Ovary (tissue), 7 donors: ENCODE measurements at regions not wholly inside any gene's neighbourhood (a gene's known extent, or its start where the extent isn't known, plus 50 kb on each side); places are given as distances from the start of the nearest gene placed in this dataset.

ENCODE experiments used
- DNase-seq, 5 donors: peaks; one replicate each; pipeline ENCODE4 v3.0.0-alpha.2; 2019 to 2020
- H3K27ac ChIP-seq, 2 donors: fragments of 200-600 bp; one replicate each; pipeline versions ENCODE4 v1.5.1 to v1.8.0; 2019 to 2022
- H3K27me3 ChIP-seq: fragments of 200-600 bp; one replicate; pipeline ENCODE4 v1.8.0; 2022
- H3K36me3 ChIP-seq: fragments of 200-600 bp; sonication (generic); one replicate; pipeline ENCODE4 v1.5.1; 2019
- H3K4me1 ChIP-seq: one replicate; pipeline ENCODE4 v1.8.1; 2013; ENCODE audit warnings: mild to moderate bottlenecking, moderate library complexity; ENCODE audit not compliant: insufficient read depth
- H3K4me3 ChIP-seq: fragments of 200-600 bp; sonication (generic); one replicate; pipeline ENCODE4 v1.5.1; 2017
- H3K9me3 ChIP-seq, 2 donors: fragments of 200-600 bp in 1 of 2; sonication (generic) in 1 of 2; one replicate each; pipeline versions ENCODE4 v1.5.1 to v1.8.1; 2013 to 2019; ENCODE audit warnings: mild to moderate bottlenecking in 1 of 2, moderate library complexity in 1 of 2
- CTCF ChIP-seq, 3 donors: fragments of 450-650 bp in 2 of 3; fragments of 200-600 bp in 1 of 3; IDR thresholded peaks; one replicate each; pipeline versions ENCODE4 v1.5.1 to v1.8.0; 2016 to 2022; ENCODE audit warnings: antibody characterized with exemption in 3 of 3, mild to moderate bottlenecking in 1 of 3
- EP300 ChIP-seq: sonication (generic); formaldehyde crosslinking; IDR thresholded peaks from one replicate; pipeline ENCODE4 v1.6.1; 2017; ENCODE audit warnings: antibody characterized with exemption
- POLR2A ChIP-seq: fragments of 450-650 bp; IDR thresholded peaks from one replicate; pipeline ENCODE4 v1.6.1; 2017; ENCODE audit warnings: antibody characterized with exemption, mild to moderate bottlenecking, moderate library complexity
- WGBS, 3 donors: extraction: QIAGEN DNeasy Blood & Tissue Kit in 1 of 3; methylation state at CpG; one replicate each; pipeline versions ENCODE4 v1.1.5 to v1.1.7; 2013 to 2017; 5-methylcytosine and 5-hydroxymethylcytosine counted together
- intact Hi-C, 4 donors: fragments of 100-400 bp; cut with DNase I; formaldehyde crosslinking; loops; one replicate each; pipeline versions ENCODE4 v1.11.0 to v1.15.1; 2022 to 2023
- donor health status: DM: no; HTN: no; CAD: no; lungs with moderate emphysema.
- donor health status: DM: no; HTN: no; CAD: no.
- donor health status: Bipolar disorder and iron deficiency.
- donor health status: DM: no; HTN: no; CAD: no.
- donor health status: DM: yes; HTN: yes; CAD: no.

- intact Hi-C loops, result no loop called here
- Histone ChIP-seq H3K27me3 (no peaks in the 10 kb centered on the region), H3K36me3 (no peaks in the 10 kb centered on the region), H3K4me1 (no peaks in the 10 kb centered on the region), H3K27ac (no peak overlapping the region), H3K9me3 (no peaks in the 10 kb centered on the region), H3K4me3 (no peak overlapping the region)
- TF ChIP-seq CTCF (IDR thresholded peaks at IDR 0.05) (no peak), EP300 (no peak), POLR2A (no peak)
- WGBS, 3 donors, result 69 to 77% (median 70%) methylated on average over 3 of the region's 3 CpGs
- no peak for DNase-seq
Measured at GRCh38 chrX:139267851-139268250, 262.7 kb upstream of the F9 start.

GRCh38 chrX:139246295-139246694 lies 284.2 kb upstream of the F9 start:
- Histone ChIP-seq H3K9me3 (no peaks in the 10 kb centered on the region), H3K36me3 (no peaks in the 10 kb centered on the region), H3K4me3 (no peak overlapping the region), H3K27me3 (no peaks in the 10 kb centered on the region), H3K27ac (no peak overlapping the region), H3K4me1 (no peaks in the 10 kb centered on the region)
- no peak for DNase-seq
- 41 to 71% (median 48%) methylated on average over 3 of the region's 3 CpGs for WGBS, 3 donors
- intact Hi-C loops, result no loop called here
- TF ChIP-seq CTCF (IDR thresholded peaks at IDR 0.05), result no peak
- TF ChIP-seq EP300, result no peak
- no peak for TF ChIP-seq POLR2A

GRCh38 chrX:139237141-139237540 lies 293.4 kb upstream of the F9 start:
- H3K27ac ChIP-seq, result no peak overlapping the region
- 53 to 70% (median 67%) methylated on average over 1 of the region's 1 CpG for WGBS, 3 donors
- intact Hi-C loops, result no loop called here

GRCh38 chrX:139234898-139235297 lies 295.6 kb upstream of the F9 start:
- DNase-seq, result no peak
- Histone ChIP-seq H3K4me1 (no peaks in the 10 kb centered on the region), H3K36me3 (no peaks in the 10 kb centered on the region), H3K27ac (no peak overlapping the region), H3K27me3 (no peaks in the 10 kb centered on the region), H3K9me3 (no peaks in the 10 kb centered on the region), H3K4me3 (no peak overlapping the region)
- TF ChIP-seq EP300 (no peak), CTCF (IDR thresholded peaks at IDR 0.05) (no peak), POLR2A (no peak)
- intact Hi-C loops, result no loop called here
- WGBS, 3 donors, result 83 to 94% (median 89%) methylated on average over 3 of the region's 3 CpGs

More at GRCh38 chrX:139237141-139237540, 293.4 kb upstream of the F9 start:
- Histone ChIP-seq H3K36me3 (no peaks in the 10 kb centered on the region), H3K27me3 (no peaks in the 10 kb centered on the region), H3K9me3 (no peaks in the 10 kb centered on the region), H3K4me3 (no peak overlapping the region), H3K4me1 (no peaks in the 10 kb centered on the region)
- no peak for DNase-seq
- no peak for TF ChIP-seq CTCF (IDR thresholded peaks at IDR 0.05)
